Panc1 (cell line): ENCODE measurements at regions not wholly inside any gene's neighbourhood (a gene's known extent, or its start where the extent isn't known, plus 50 kb on each side); places are given as distances from the start of the nearest gene placed in this dataset.
"Not testable (repeated sequence)": the region's sequence is repeated elsewhere in the genome, so short reads cannot be mapped to it uniquely, and the experiment has no call there.

Source experiments
- ATAC-seq: fragments of 200-7000 bp; cut with Tn5 transposase; 2 replicates; pipeline ENCODE4 v1.9.1; 2020; ENCODE audit warnings: mild to moderate bottlenecking, moderate library complexity
- BruUV-seq: library from RNA; stranded (reverse); fragments of 400-500 nt; replicated peaks from 2 replicates; lab custom pipeline; 2021; lab: Mats Ljungman, UMichigan
- CTCF ChIA-PET: fragments of 300-600 bp; sonication (Branson Sonifier 250); formaldehyde crosslinking; loops from one replicate; lab custom pipeline; 2022; ENCODE audit warnings: antibody characterized with exemption; lab: Charles Lee
- POLR2A ChIA-PET: fragments of 300-600 bp; sonication (Branson Sonifier 250); formaldehyde crosslinking; loops from one replicate; lab custom pipeline; 2022; ENCODE audit warnings: antibody characterized with exemption; lab: Charles Lee
- DNase-seq: peaks from one replicate; pipeline ENCODE4 v3.0.0-alpha.2; 2010; ENCODE audit warnings: low read depth, low spot score
- H3K27ac ChIP-seq: 2 replicates; pipeline ENCODE4 v1.5.1; 2011; ENCODE audit warnings: mild to moderate bottlenecking, low read length, inconsistent platforms
- H3K27me3 ChIP-seq: fragments of 200-500 bp; sonication (Bioruptor generic); 2 replicates; pipeline ENCODE4 v1.6.0; 2014; ENCODE audit warnings: low read length, inconsistent platforms; ENCODE audit not compliant: control insufficient read depth, insufficient read depth
- H3K36me3 ChIP-seq: fragments of 200-500 bp; sonication (Bioruptor generic); 2 replicates; pipeline ENCODE4 v1.5.1; 2014; ENCODE audit warnings: inconsistent platforms, mild to moderate bottlenecking, low read length, moderate library complexity; ENCODE audit not compliant: control insufficient read depth, insufficient read depth
- H3K4me1 ChIP-seq: 2 replicates; pipeline ENCODE4 v1.5.1; 2011; ENCODE audit warnings: inconsistent platforms, mild to moderate bottlenecking, low read length, moderate library complexity; ENCODE audit not compliant: control insufficient read depth, insufficient read depth
- H3K4me3 ChIP-seq, 2 experiments: 2 replicates each; pipeline ENCODE4 v1.5.1; 2011 to 2012; ENCODE audit warnings: low read depth in 2 of 2, low read length in 2 of 2, mild to moderate bottlenecking in 2 of 2, inconsistent platforms in 1 of 2, moderate library complexity in 1 of 2
- H3K9me3 ChIP-seq: fragments of 200-500 bp; sonication (Bioruptor generic); 2 replicates; pipeline ENCODE4 v1.5.1; 2014; ENCODE audit warnings: low read depth, mild to moderate bottlenecking, inconsistent platforms, low read length, moderate library complexity; ENCODE audit not compliant: control insufficient read depth, insufficient read depth
- POLR2AphosphoS5 ChIP-seq: IDR thresholded peaks from 2 replicates; pipeline ENCODE4 v1.6.1; 2012; ENCODE audit warnings: mild to moderate bottlenecking, low read depth, low read length, moderate library complexity
- SIN3A ChIP-seq: IDR thresholded peaks from 2 replicates; pipeline ENCODE4 v1.6.1; 2012; ENCODE audit warnings: low read depth, mild to moderate bottlenecking, low read length, moderate library complexity, borderline replicate concordance; ENCODE audit not compliant: insufficient read depth
- TCF7L2 ChIP-seq: IDR thresholded peaks from 2 replicates; pipeline ENCODE4 v1.6.1; 2011; ENCODE audit warnings: mild to moderate bottlenecking, low read depth, low read length, inconsistent platforms
- in situ Hi-C: cut with HindIII; loops from 2 replicates; pipeline ENCODE4 v1.10.0; 2016; ENCODE audit warnings: low sequenced_read_pairs, low pct_unique_long_range_greater_than_20kb
- intact Hi-C: fragments of 100-400 bp; cut with micrococcal nuclease; formaldehyde crosslinking; loops from one replicate; pipeline ENCODE4 v1.10.0; 2022; ENCODE audit not compliant: unreplicated experiment
- TF ChIP-seq, protein P1 (sequence below), 2 experiments: IDR thresholded peaks; 2 replicates each; pipeline ENCODE4 v1.6.1; 2011 to 2012; ENCODE audit warnings: low read depth in 2 of 2, control low read depth in 1 of 2, low read length in 1 of 2, mild to moderate bottlenecking in 1 of 2, moderate library complexity in 1 of 2; ENCODE audit not compliant: insufficient read depth in 1 of 2
- TF ChIP-seq, protein P2 (sequence below): fragments of 450-650 bp; IDR thresholded peaks from 2 replicates; pipeline ENCODE4 v1.5.1; 2017; ENCODE audit warnings: mild to moderate bottlenecking

DNA sequence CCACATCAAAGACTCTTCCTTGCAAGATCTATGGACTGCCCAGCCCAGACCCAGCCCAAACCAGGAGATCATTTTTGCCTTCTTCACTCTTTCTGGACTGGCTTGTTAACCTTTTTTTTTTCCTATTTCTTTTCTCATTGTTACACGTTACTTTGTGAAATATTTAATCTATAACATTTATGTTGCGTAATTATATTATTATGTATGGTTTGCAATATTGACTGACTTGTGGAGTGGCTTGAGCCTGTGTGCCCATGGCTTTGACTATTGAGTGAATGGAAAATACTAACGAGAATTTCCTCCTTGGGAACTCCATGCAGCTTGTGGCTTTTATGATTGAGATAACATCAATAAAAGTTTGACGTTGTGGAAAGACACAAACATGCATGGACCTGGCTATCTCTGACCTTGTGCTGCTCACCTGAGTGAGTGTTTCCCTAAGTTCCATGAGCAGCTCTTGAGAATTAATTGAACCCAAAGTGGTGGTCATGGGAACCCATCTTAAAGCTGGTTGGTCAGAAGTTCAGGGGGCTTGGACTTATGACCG is 1641.3 kb upstream of the LRRTM3 start:
- ChIA-PET POLR2A (no interaction called here), CTCF (no interaction called here)
- no peak overlapping the region for H3K4me3 ChIP-seq
- H3K27me3 ChIP-seq, result no peaks in the 10 kb centered on the region
- DNase-seq (no peak), ATAC-seq (no peak)
- H3K27ac ChIP-seq, result no peak overlapping the region
- H3K36me3 ChIP-seq, result no peaks in the 10 kb centered on the region
- H3K9me3 ChIP-seq, result no peaks in the 10 kb centered on the region
- in situ Hi-C loops, result no loop called here
- intact Hi-C loops, result no loop called here
- no TSS peak for BruUV-seq
- H3K4me1 ChIP-seq, result no peaks in the 10 kb centered on the region
- TF ChIP-seq, protein P1, sequence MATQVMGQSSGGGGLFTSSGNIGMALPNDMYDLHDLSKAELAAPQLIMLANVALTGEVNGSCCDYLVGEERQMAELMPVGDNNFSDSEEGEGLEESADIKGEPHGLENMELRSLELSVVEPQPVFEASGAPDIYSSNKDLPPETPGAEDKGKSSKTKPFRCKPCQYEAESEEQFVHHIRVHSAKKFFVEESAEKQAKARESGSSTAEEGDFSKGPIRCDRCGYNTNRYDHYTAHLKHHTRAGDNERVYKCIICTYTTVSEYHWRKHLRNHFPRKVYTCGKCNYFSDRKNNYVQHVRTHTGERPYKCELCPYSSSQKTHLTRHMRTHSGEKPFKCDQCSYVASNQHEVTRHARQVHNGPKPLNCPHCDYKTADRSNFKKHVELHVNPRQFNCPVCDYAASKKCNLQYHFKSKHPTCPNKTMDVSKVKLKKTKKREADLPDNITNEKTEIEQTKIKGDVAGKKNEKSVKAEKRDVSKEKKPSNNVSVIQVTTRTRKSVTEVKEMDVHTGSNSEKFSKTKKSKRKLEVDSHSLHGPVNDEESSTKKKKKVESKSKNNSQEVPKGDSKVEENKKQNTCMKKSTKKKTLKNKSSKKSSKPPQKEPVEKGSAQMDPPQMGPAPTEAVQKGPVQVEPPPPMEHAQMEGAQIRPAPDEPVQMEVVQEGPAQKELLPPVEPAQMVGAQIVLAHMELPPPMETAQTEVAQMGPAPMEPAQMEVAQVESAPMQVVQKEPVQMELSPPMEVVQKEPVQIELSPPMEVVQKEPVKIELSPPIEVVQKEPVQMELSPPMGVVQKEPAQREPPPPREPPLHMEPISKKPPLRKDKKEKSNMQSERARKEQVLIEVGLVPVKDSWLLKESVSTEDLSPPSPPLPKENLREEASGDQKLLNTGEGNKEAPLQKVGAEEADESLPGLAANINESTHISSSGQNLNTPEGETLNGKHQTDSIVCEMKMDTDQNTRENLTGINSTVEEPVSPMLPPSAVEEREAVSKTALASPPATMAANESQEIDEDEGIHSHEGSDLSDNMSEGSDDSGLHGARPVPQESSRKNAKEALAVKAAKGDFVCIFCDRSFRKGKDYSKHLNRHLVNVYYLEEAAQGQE (IDR thresholded peaks at IDR 0.05; ENCODE audit: insufficient read depth in 1 of 2, low read depth in 2 of 2, low read length in 1 of 2), result no peak
- TF ChIP-seq SIN3A (no peak), POLR2AphosphoS5 (no peak)

DNA sequence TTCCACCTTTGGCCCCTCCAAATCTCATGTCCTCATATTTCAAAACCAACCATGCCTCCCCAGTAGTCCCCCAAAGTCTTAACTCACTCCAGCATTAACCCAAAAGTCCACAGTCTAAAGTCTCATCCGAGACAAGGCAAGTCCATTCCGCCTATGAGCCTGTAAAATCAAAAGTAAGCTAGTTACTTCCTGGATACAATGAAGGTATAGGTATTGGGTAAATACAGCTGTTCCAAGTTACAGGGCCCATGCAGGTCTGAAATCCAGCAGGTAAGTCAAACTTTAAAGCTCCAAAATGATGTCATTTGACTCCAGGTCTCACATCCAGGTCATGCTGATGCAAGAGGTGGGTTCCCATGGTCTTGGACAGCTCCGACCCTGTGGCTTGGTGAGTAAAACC is 1640.1 kb upstream of the LRRTM3 start:
- H3K36me3 ChIP-seq, H3K27me3 ChIP-seq, DNase-seq, ATAC-seq, H3K9me3 ChIP-seq, CTCF ChIA-PET, H3K27ac ChIP-seq, BruUV-seq, in situ Hi-C loops, H3K4me1 ChIP-seq, POLR2A ChIA-PET, intact Hi-C loops, H3K4me3 ChIP-seq: not testable (repeated sequence)

DNA sequence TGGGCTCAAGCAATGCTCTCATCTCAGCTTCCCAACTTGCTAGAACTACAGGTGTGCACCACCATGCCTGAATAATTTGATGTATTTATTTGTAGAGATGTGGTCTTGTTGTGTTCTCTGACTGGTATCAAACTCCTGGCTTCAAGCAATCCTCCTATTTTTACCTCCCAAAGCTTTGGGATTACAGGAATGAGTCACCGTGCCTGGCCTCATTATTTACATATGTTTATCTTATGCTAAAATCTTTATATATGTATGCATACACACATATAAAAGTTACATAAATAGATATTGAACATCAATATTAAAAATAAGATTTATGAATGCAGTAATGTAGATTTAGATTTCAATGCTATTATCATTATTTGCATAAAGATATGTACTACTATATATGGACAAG is 1634.5 kb upstream of the LRRTM3 start:
- Histone ChIP-seq H3K4me1 (0 out of 2 replicates have a peak, but pooled peaks cover 5% of the 10 kb centered on the region), H3K36me3 (no peaks in the 10 kb centered on the region), H3K27ac (no peak overlapping the region), H3K9me3 (no peaks in the 10 kb centered on the region), H3K27me3 (no peaks in the 10 kb centered on the region), H3K4me3 (no peak overlapping the region)
- no TSS peak for BruUV-seq
- ATAC-seq (no peak), DNase-seq (no peak)
- intact Hi-C loops, result no loop called here
- ChIA-PET CTCF (no interaction called here), POLR2A (no interaction called here)
- TF ChIP-seq, protein P2, sequence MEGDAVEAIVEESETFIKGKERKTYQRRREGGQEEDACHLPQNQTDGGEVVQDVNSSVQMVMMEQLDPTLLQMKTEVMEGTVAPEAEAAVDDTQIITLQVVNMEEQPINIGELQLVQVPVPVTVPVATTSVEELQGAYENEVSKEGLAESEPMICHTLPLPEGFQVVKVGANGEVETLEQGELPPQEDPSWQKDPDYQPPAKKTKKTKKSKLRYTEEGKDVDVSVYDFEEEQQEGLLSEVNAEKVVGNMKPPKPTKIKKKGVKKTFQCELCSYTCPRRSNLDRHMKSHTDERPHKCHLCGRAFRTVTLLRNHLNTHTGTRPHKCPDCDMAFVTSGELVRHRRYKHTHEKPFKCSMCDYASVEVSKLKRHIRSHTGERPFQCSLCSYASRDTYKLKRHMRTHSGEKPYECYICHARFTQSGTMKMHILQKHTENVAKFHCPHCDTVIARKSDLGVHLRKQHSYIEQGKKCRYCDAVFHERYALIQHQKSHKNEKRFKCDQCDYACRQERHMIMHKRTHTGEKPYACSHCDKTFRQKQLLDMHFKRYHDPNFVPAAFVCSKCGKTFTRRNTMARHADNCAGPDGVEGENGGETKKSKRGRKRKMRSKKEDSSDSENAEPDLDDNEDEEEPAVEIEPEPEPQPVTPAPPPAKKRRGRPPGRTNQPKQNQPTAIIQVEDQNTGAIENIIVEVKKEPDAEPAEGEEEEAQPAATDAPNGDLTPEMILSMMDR, result no peak
- no peak for TF ChIP-seq TCF7L2
- TF ChIP-seq, protein P1 (IDR thresholded peaks at IDR 0.05; ENCODE audit: insufficient read depth in 1 of 2, low read depth in 2 of 2, low read length in 1 of 2), result no peak
- TF ChIP-seq SIN3A, result no peak
- TF ChIP-seq POLR2AphosphoS5, result no peak
- in situ Hi-C loops, result no loop called here
